H1 (cell line): ENCODE measurements at regions not wholly inside any gene's neighbourhood (a gene's known extent, or its start where the extent isn't known, plus 50 kb on each side); places are given as distances from the start of the nearest gene placed in this dataset.

Source experiments
- CTCF ChIP-seq, 3 experiments: IDR thresholded peaks; 1 replicate in 2 of 3; 2 replicates in 1 of 3; pipeline versions ENCODE4 v1.5.1 to v1.6.1; 2011; ENCODE audit warnings: low read length in 3 of 3, mild to moderate bottlenecking in 3 of 3, inconsistent platforms in 2 of 3, low read depth in 1 of 3, moderate library complexity in 1 of 3; ENCODE audit not compliant: insufficient read depth in 1 of 3; ENCODE audit errors: control extremely low read depth in 1 of 3
- E2F6 ChIP-seq: IDR thresholded peaks from 2 replicates; pipeline ENCODE4 v1.6.1; 2012; ENCODE audit warnings: inconsistent platforms
- EZH2 ChIP-seq: fragments of 200-600 bp; sonication (generic); IDR thresholded peaks from 2 replicates; pipeline ENCODE4 v1.7.1; 2012; ENCODE audit warnings: low read depth, mild to moderate bottlenecking, moderate library complexity, low read length, inconsistent platforms; ENCODE audit not compliant: severe bottlenecking
- JUN ChIP-seq: IDR thresholded peaks from 2 replicates; pipeline ENCODE4 v1.6.1; 2011; ENCODE audit warnings: low read depth, mild to moderate bottlenecking, improper control_type of control experiment, low read length
- JUND ChIP-seq: IDR thresholded peaks from 2 replicates; pipeline ENCODE4 v1.6.1; 2011; ENCODE audit warnings: mild to moderate bottlenecking, improper control_type of control experiment, low read length
- POLR2A ChIP-seq, 2 experiments: IDR thresholded peaks; 1 replicate in 1 of 2; 2 replicates in 1 of 2; pipeline ENCODE4 v1.6.1; 2011; ENCODE audit warnings: low read depth in 2 of 2, low read length in 2 of 2, mild to moderate bottlenecking in 2 of 2; ENCODE audit errors: control extremely low read depth in 1 of 2
- SUZ12 ChIP-seq: fragments of 200-600 bp; sonication (generic); IDR thresholded peaks from 2 replicates; pipeline ENCODE4 v1.6.1; 2012; ENCODE audit warnings: mild to moderate bottlenecking, inconsistent platforms, low read length, moderate library complexity, mixed read lengths
- TBP ChIP-seq: IDR thresholded peaks from 2 replicates; pipeline ENCODE4 v1.6.1; 2011; ENCODE audit warnings: low read depth, low read length, improper control_type of control experiment

- no peak for TF ChIP-seq E2F6
- no peak for TF ChIP-seq CTCF (IDR thresholded peaks at IDR 0.05; ENCODE audit: control extremely low read depth in 1 of 3, insufficient read depth in 1 of 3, low read depth in 1 of 3, low read length in 3 of 3)
- no peak for TF ChIP-seq JUN
- no peak for TF ChIP-seq EZH2
- no peak for TF ChIP-seq JUND
- TF ChIP-seq SUZ12: no peak
- no peak for TF ChIP-seq TBP
- no peak for TF ChIP-seq POLR2A (IDR thresholded peaks at IDR 0.05; ENCODE audit: control extremely low read depth in 1 of 2, low read depth in 2 of 2, low read length in 2 of 2)
Observed at GRCh38 chr3:8080464-8080863, 421.2 kb upstream of the LMCD1 start.
